Pancreas (tissue), 10 donors: ENCODE measurements at regions not wholly inside any gene's neighbourhood (a gene's known extent, or its start where the extent isn't known, plus 50 kb on each side); places are given as distances from the start of the nearest gene placed in this dataset.

Source experiments
- ATAC-seq, 4 donors: fragments of 200-7000 bp; cut with Tn5 transposase; one replicate each; pipeline versions ENCODE4 v1.8.0 to v1.9.1; 2020; ENCODE audit warnings: mild to moderate bottlenecking in 4 of 4, moderate library complexity in 4 of 4
- DNase-seq, 6 donors: peaks; one replicate each; pipeline ENCODE4 v3.0.0-alpha.2; 2020
- FAIRE-seq: peaks from 2 replicates; lab custom pipeline; 2012; peaks lifted over from hg19 to GRCh38; lab: Jason Lieb, UNC
- H3K27ac ChIP-seq, 4 donors: fragments of 200-600 bp; sonication (generic); 1 replicate in 3 of 4; 2 replicates in 1 of 4; pipeline versions ENCODE4 v1.5.0 to v1.8.0; 2020
- H3K27me3 ChIP-seq, 4 donors: fragments of 200-600 bp; one replicate each; pipeline ENCODE4 v1.8.0; 2021
- H3K36me3 ChIP-seq, 3 donors: fragments of 200-600 bp; sonication (generic) in 1 of 3; one replicate each; pipeline versions ENCODE4 v1.5.0 to v1.8.0; 2020 to 2021
- H3K4me1 ChIP-seq, 3 donors: fragments of 200-600 bp; one replicate each; pipeline ENCODE4 v1.8.0; 2021
- H3K4me3 ChIP-seq, 4 donors: fragments of 200-600 bp; sonication (generic) in 2 of 4; one replicate each; pipeline versions ENCODE4 v1.5.0 to v1.8.0; 2020 to 2021
- H3K9me3 ChIP-seq, 4 donors: fragments of 200-600 bp; one replicate each; pipeline ENCODE4 v1.8.0; 2021
- CTCF ChIP-seq, 4 donors: fragments of 200-600 bp; sonication (generic) in 3 of 4; IDR thresholded peaks; one replicate each; pipeline versions ENCODE4 v1.5.0 to v1.8.0; 2021; ENCODE audit warnings: antibody characterized with exemption in 4 of 4
- WGBS, 2 donors: extraction: QIAGEN DNeasy Blood & Tissue Kit; methylation state at CpG; one replicate each; pipeline ENCODE4 v1.1.7; 2013; 5-methylcytosine and 5-hydroxymethylcytosine counted together
- intact Hi-C, 3 donors: fragments of 100-400 bp; cut with DNase I; formaldehyde crosslinking; loops; one replicate each; pipeline versions ENCODE4 v1.11.1 to v1.14.2; 2022
- donor health status: healthy with polysubstance abuse.
- donor health status: DM: no; HTN: no; CAD: no; lungs with moderate emphysema.
- donor health status: DM: no; HTN: no; CAD: no.
- donor health status: control.
- donor health status: control.
- donor health status: Bipolar disorder and iron deficiency.
- donor health status: DM: yes; HTN: yes; CAD: no.
- donor health status: DM: no; HTN: no; CAD: no.
- donor health status: DM: no; HTN: no; CAD: no.
- donor health status: DM: yes; HTN: yes; CAD: no.

- Histone ChIP-seq H3K27ac (no peak overlapping the region), H3K9me3 (no peaks in the 10 kb centered on the region), H3K27me3 (no peaks in the 10 kb centered on the region), H3K4me3 (no peak overlapping the region), H3K4me1 (no peaks in the 10 kb centered on the region), H3K36me3 (no peaks in the 10 kb centered on the region)
- intact Hi-C loops, result no loop called here
- 43 to 48% methylated on average over 1 of the region's 1 CpG for WGBS, 2 donors
- no peak for TF ChIP-seq CTCF (IDR thresholded peaks at IDR 0.05)
- no peak for FAIRE-seq
- no peak for ATAC-seq
- DNase-seq, result no peak
These were observed 172.2 kb upstream of the SNX2 start for GRCh38 chr5:122602700-122603099.

GRCh38 chr5:122605236-122605635 is 169.6 kb upstream of the SNX2 start:
- intact Hi-C loops, result no loop called here
- 68 to 78% methylated on average over 4 of the region's 4 CpGs for WGBS, 2 donors
- H3K27ac ChIP-seq, result no peak overlapping the region
- no peak for FAIRE-seq
- no peaks in the 10 kb centered on the region for H3K9me3 ChIP-seq
- H3K4me1 ChIP-seq, result no peaks in the 10 kb centered on the region
- ATAC-seq, result no peak
- no peaks in the 10 kb centered on the region for H3K27me3 ChIP-seq
- H3K36me3 ChIP-seq, result no peaks in the 10 kb centered on the region
- no peak for TF ChIP-seq CTCF (IDR thresholded peaks at IDR 0.05)
- no peak overlapping the region for H3K4me3 ChIP-seq
- DNase-seq, result no peak

- Histone ChIP-seq H3K4me1 (no peaks in the 10 kb centered on the region), H3K36me3 (no peaks in the 10 kb centered on the region), H3K4me3 (no peak overlapping the region), H3K9me3 (no peaks in the 10 kb centered on the region), H3K27me3 (no peaks in the 10 kb centered on the region), H3K27ac (no peak overlapping the region)
- DNase-seq (no peak), ATAC-seq (no peak), FAIRE-seq (no peak)
- intact Hi-C loops, result no loop called here
- WGBS, 2 donors, result 70 to 75% methylated on average over 3 of the region's 3 CpGs
- TF ChIP-seq CTCF (IDR thresholded peaks at IDR 0.05), result no peak
These were observed 167.1 kb upstream of the SNX2 start for GRCh38 chr5:122607818-122608217.

GRCh38 chr5:122608222-122608621 is 166.7 kb upstream of the SNX2 start:
- no peaks in the 10 kb centered on the region for H3K36me3 ChIP-seq
- DNase-seq, result no peak
- WGBS, 2 donors, result 69 to 75% methylated on average over 3 of the region's 3 CpGs
- no peaks in the 10 kb centered on the region for H3K4me1 ChIP-seq
- H3K27ac ChIP-seq, result no peak overlapping the region
- intact Hi-C loops, result no loop called here
- FAIRE-seq, result no peak
- H3K27me3 ChIP-seq, result no peaks in the 10 kb centered on the region
- H3K9me3 ChIP-seq, result no peaks in the 10 kb centered on the region
- H3K4me3 ChIP-seq, result no peak overlapping the region
- TF ChIP-seq CTCF (IDR thresholded peaks at IDR 0.05), result no peak
- ATAC-seq, result no peak

GRCh38 chr5:122611406-122611805 is 163.5 kb upstream of the SNX2 start:
- H3K4me1 ChIP-seq, result no peaks in the 10 kb centered on the region
- intact Hi-C loops, result no loop called here
- no peak for TF ChIP-seq CTCF (IDR thresholded peaks at IDR 0.05)
- no peak for DNase-seq
- no peak for FAIRE-seq
- 26 to 30% methylated on average over 2 of the region's 2 CpGs for WGBS, 2 donors
- H3K36me3 ChIP-seq, result no peaks in the 10 kb centered on the region
- no peaks in the 10 kb centered on the region for H3K27me3 ChIP-seq
- no peak for ATAC-seq
- no peak overlapping the region for H3K4me3 ChIP-seq
- H3K27ac ChIP-seq, result no peak overlapping the region
- H3K9me3 ChIP-seq, result no peaks in the 10 kb centered on the region
